Right lobe of liver (tissue), 6 donors: ENCODE measurements at regions not wholly inside any gene's neighbourhood (a gene's known extent, or its start where the extent isn't known, plus 50 kb on each side); places are given as distances from the start of the nearest gene placed in this dataset.

Experiments
- ATAC-seq, 4 donors: fragments of 200-7000 bp; cut with Tn5 transposase; one replicate each; pipeline ENCODE4 v1.9.1; 2020; ENCODE audit warnings: mild to moderate bottlenecking in 4 of 4, moderate library complexity in 4 of 4
- DNase-seq, 3 donors: peaks; one replicate each; pipeline ENCODE4 v3.0.0-alpha.2; 2020
- H3K27ac ChIP-seq, 3 donors: fragments of 200-600 bp; one replicate each; pipeline ENCODE4 v1.8.0; 2022
- H3K27me3 ChIP-seq, 2 donors: fragments of 200-600 bp; one replicate each; pipeline ENCODE4 v1.8.0; 2022
- H3K36me3 ChIP-seq, 4 donors: fragments of 200-600 bp; sonication (generic) in 1 of 4; one replicate each; pipeline versions ENCODE4 v1.5.1 to v1.8.0; 2017 to 2022; ENCODE audit warnings: control low read depth in 1 of 4
- H3K4me1 ChIP-seq, 4 donors: fragments of 200-600 bp; sonication (generic) in 1 of 4; one replicate each; pipeline versions ENCODE4 v1.5.1 to v1.8.0; 2017 to 2022; ENCODE audit warnings: control low read depth in 1 of 4
- H3K4me3 ChIP-seq, 3 donors: fragments of 200-600 bp; one replicate each; pipeline ENCODE4 v1.8.0; 2022
- H3K9me3 ChIP-seq, 4 donors: fragments of 200-600 bp; sonication (generic) in 1 of 4; one replicate each; pipeline versions ENCODE4 v1.5.1 to v1.8.0; 2017 to 2022; ENCODE audit warnings: control low read depth in 1 of 4
- CTCF ChIP-seq, 4 donors: fragments of 200-600 bp in 3 of 4; fragments of 450-650 bp in 1 of 4; IDR thresholded peaks; one replicate each; pipeline versions ENCODE4 v1.5.1 to v1.8.0; 2016 to 2022; ENCODE audit warnings: antibody characterized with exemption in 4 of 4, mild to moderate bottlenecking in 2 of 4
- POLR2A ChIP-seq: fragments of 450-650 bp; IDR thresholded peaks from one replicate; pipeline ENCODE4 v1.6.1; 2017; ENCODE audit warnings: antibody characterized with exemption, mild to moderate bottlenecking
- WGBS: methylation state at CpG from one replicate; pipeline ENCODE4 v1.1.6; 2018; ENCODE audit warnings: low coverage, low lambda C conversion rate; ENCODE audit not compliant: insufficient coverage; ENCODE audit errors: missing lambda C conversion rate; 5-methylcytosine and 5-hydroxymethylcytosine counted together
- intact Hi-C, 2 donors: fragments of 100-400 bp; cut with DNase I; formaldehyde crosslinking; loops; one replicate each; pipeline versions ENCODE4 v1.11.2 to v1.14.1; 2022
- donor health status: DM: no; HTN: yes; CAD: no.
- donor health status: DM: no; HTN: no; CAD: no.
- donor health status: DM: no; HTN: no; CAD: no.
- donor health status: DM: no; HTN: yes; CAD: no.
- donor health status: DM: no; HTN: yes; CAD: no.

DNA sequence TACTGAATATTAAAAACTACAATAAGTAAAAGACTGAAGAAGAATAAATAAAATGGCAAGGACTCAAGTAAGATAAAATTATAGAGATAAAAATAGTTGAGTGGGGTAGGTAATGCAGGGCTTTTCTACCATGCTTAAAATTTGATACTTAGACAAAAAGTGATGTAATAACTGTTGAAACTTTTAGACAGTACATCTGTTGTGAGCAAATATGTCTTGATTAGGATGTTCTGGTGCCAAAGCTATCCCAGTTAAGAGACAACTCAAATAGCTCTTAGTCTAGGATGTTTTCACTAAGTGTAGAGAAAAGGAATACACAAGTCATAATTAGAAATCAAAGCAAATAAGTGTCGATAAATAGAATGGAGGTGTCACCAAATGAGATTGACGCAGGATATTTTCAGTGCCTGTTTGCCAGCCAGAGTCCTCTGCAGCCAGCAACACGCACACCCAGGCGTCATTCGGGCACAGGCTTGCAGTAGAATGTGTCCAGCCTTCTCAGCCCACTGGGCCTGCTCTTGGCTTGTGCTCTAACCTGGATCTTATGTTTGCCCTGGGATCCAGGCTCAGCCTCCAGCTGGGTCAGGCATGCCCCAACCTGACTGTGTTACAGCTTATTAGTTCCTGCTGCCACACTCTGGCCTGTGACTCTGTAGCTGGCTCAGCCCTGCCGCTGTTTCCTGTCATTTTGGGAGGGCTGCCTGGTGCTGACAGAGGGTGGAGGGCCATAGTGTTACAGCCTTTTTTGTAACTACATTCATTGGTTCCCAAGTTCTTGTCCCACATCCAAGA lies 766.2 kb downstream of the PCDH17 start:
- intact Hi-C loops: no loop called here
- H3K9me3 ChIP-seq: no peaks in the 10 kb centered on the region
- TF ChIP-seq CTCF (IDR thresholded peaks at IDR 0.05) (no peak), POLR2A (no peak)

DNA sequence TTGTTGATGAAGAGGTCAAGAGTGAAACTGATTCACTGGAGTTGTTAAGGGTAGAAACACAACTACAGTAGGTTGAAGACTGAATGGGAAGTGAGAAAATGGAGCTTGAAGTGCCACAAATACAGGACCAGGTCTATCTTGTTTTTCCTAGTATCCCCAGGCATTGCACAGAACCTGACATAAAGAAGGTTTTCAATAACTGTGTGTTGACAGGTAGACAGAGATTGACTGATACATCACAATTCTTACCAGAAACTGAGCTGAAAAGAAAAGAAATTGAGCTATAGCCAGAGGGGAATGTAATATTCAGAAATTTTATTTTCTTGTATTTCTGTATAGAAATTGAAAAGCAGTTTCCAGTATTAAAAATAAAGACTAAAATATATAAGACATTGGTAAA lies 767.7 kb downstream of the PCDH17 start:
- ATAC-seq (no peak), DNase-seq (no peak)
- Histone ChIP-seq H3K36me3 (no peaks in the 10 kb centered on the region), H3K9me3 (no peaks in the 10 kb centered on the region), H3K4me1 (no peaks in the 10 kb centered on the region), H3K4me3 (no peak overlapping the region), H3K27ac (no peak overlapping the region), H3K27me3 (no peaks in the 10 kb centered on the region)
- TF ChIP-seq CTCF (IDR thresholded peaks at IDR 0.05) (no peak), POLR2A (no peak)
- intact Hi-C loops: no loop called here

More for the DNA sequence above, 766.2 kb downstream of the PCDH17 start:
- 68% methylated on average over 3 of the region's 6 CpGs for WGBS
- Histone ChIP-seq H3K27me3 (no peaks in the 10 kb centered on the region), H3K4me1 (no peaks in the 10 kb centered on the region), H3K27ac (no peak overlapping the region), H3K36me3 (no peaks in the 10 kb centered on the region), H3K4me3 (no peak overlapping the region)
- no peak for ATAC-seq
- DNase-seq: no peak

DNA sequence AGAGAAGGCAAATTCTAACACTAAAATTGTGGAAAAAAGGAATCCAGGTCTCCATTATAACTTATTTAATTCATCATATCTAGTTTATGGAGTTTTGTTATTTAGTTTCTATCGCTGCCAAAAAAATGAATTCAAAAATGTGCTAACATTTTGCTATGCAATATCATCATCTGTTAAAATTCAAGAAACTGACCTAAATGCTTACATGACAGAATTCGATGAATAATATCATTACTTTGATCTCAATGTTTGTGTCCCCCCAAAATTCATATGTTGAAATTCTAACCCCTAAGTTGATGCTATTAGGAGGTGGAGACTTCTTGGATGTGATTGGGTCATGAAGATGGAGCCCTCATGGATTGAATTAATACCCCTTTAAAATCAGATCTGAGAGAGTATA lies 775.0 kb downstream of the PCDH17 start:
- H3K4me1 ChIP-seq: no peaks in the 10 kb centered on the region
- H3K36me3 ChIP-seq: no peaks in the 10 kb centered on the region
- intact Hi-C loops: no loop called here
- H3K4me3 ChIP-seq: no peak overlapping the region
- no peaks in the 10 kb centered on the region for H3K27me3 ChIP-seq
- no peak for TF ChIP-seq CTCF (IDR thresholded peaks at IDR 0.05)
- no peak for TF ChIP-seq POLR2A
- H3K27ac ChIP-seq: no peak overlapping the region
- H3K9me3 ChIP-seq: no peaks in the 10 kb centered on the region
- DNase-seq: no peak
- WGBS: 84% methylated on average over 2 of the region's 2 CpGs
- no peak for ATAC-seq

GRCh38 chr13:58429917-58430316 lies 798.4 kb downstream of the PCDH17 start:
- TF ChIP-seq POLR2A (no peak), CTCF (IDR thresholded peaks at IDR 0.05) (no peak)
- Histone ChIP-seq H3K9me3 (peaks cover 0 to 7% (median 0%) of the 10 kb centered on the region in 4 donors), H3K27ac (no peak overlapping the region), H3K27me3 (no peaks in the 10 kb centered on the region), H3K36me3 (no peaks in the 10 kb centered on the region), H3K4me3 (no peak overlapping the region), H3K4me1 (no peaks in the 10 kb centered on the region)
- intact Hi-C loops: no loop called here
- ATAC-seq: no peak
- whole genome bisulfite sequencing: 78% methylated on average over 2 of the region's 2 CpGs
- no peak for DNase-seq
